Urothelium cell line (cell line): ENCODE measurements at regions not wholly inside any gene's neighbourhood (a gene's known extent, or its start where the extent isn't known, plus 50 kb on each side); places are given as distances from the start of the nearest gene placed in this dataset.
"Not testable (repeated sequence)": the region's sequence is repeated elsewhere in the genome, so short reads cannot be mapped to it uniquely, and the experiment has no call there.

Source experiments
- DNase-seq: peaks from one replicate; pipeline ENCODE4 v3.0.0; 2011; ENCODE audit warnings: low spot score, mixed read lengths
- FAIRE-seq: peaks from 2 replicates; lab custom pipeline; 2011; peaks lifted over from hg19 to GRCh38; lab: Jason Lieb, UNC

GRCh38 chr12:102299731-102300130 is 102.1 kb upstream of the PMCH start:
- DNase-seq (no peak), FAIRE-seq (no peak)

- DNase-seq (no peak), FAIRE-seq (no peak)
These were observed 100.4 kb upstream of the PMCH start for GRCh38 chr12:102298022-102298421.

GRCh38 chr12:102297412-102297811 is 99.8 kb upstream of the PMCH start:
- FAIRE-seq: no peak
- no peak for DNase-seq

- FAIRE-seq: no peak
- no peak for DNase-seq
These were observed 96.9 kb upstream of the PMCH start for GRCh38 chr12:102294568-102294967.

- DNase-seq, FAIRE-seq: not testable (repeated sequence)
These were observed 94.1 kb upstream of the PMCH start for GRCh38 chr12:102291498-102292440.

- FAIRE-seq, DNase-seq: not testable (repeated sequence)
These were observed 92.1 kb upstream of the PMCH start for GRCh38 chr12:102289702-102290101.

- DNase-seq (no peak), FAIRE-seq (no peak)
These were observed 83.6 kb upstream of the PMCH start for GRCh38 chr12:102281231-102281630.

- not testable (repeated sequence) for FAIRE-seq, DNase-seq
These were observed 58.1 kb upstream of the PMCH start for GRCh38 chr12:102255687-102256086.

- FAIRE-seq, DNase-seq: not testable (repeated sequence)
These were observed 53.4 kb upstream of the PMCH start for GRCh38 chr12:102251005-102251404.

- DNase-seq (no peak), FAIRE-seq (no peak)
These were observed 51.6 kb upstream of the PMCH start for GRCh38 chr12:102249079-102249841.
